Cardiac septum (tissue), 1 donor: ENCODE measurements at regions not wholly inside any gene's neighbourhood (a gene's known extent, or its start where the extent isn't known, plus 50 kb on each side); places are given as distances from the start of the nearest gene placed in this dataset.

Experiments used
- DNase-seq: peaks from one replicate; pipeline ENCODE4 v3.0.0-alpha.2; 2020; ENCODE audit warnings: low spot score
- intact Hi-C: fragments of 100-400 bp; cut with DNase I; formaldehyde crosslinking; loops from one replicate; pipeline ENCODE4 v1.14.0; 2022
- donor health status: DM: no; HTN: no; CAD: no.

GRCh38 chr12:78725951-78726580, 138.5 kb upstream of the SYT1 start:
- intact Hi-C loops: no loop called here
- no peak for DNase-seq

DNA sequence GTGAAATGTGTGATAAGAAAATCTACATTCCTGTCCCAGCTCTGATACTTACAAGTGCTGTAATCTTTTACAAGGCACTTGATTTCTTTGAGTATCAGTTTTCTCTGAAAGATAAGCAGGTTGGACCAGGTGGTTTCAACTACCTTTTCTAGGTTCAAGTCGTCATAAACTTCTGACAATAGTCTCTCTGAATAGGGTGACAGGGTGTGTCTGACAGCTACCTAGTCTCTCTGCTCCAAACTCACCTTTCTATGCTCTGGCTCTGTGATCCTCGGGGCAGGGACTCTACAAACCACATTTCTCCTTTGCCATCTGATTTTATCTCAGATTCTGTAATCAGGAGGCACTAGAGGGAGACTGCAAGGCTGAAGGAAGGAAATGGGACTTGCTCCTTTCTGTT, 137.7 kb upstream of the SYT1 start:
- intact Hi-C loops: no loop called here
- no peak for DNase-seq

DNA sequence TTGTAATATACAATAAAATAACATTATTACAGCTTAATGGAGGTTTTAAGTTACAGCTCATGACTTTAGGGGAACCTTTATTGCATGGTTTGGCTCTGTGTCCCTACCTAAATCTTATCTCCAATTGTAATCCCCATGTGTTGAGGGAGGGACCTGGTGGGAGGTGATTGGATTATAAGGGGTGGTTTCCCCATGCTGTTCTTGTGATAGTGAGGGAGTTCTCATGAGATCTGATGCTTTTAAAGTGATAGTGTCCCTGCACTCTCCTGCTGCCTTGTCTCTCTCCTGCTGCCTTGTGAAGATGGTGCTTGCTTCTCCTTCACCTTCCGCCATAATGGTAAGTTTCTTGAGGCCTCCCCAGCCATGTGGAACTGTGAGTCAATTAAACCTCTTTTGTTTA, 132.1 kb upstream of the SYT1 start:
- intact Hi-C loops: no loop called here
- DNase-seq: no peak

GRCh38 chr12:78739653-78740052, 124.9 kb upstream of the SYT1 start:
- intact Hi-C loops: no loop called here
- no peak for DNase-seq

- intact Hi-C loops: no loop called here
- no peak for DNase-seq
These were observed 118.6 kb upstream of the SYT1 start for GRCh38 chr12:78746001-78746400.

GRCh38 chr12:78753058-78753457, 111.5 kb upstream of the SYT1 start:
- no peak for DNase-seq
- intact Hi-C loops: no loop called here

DNA sequence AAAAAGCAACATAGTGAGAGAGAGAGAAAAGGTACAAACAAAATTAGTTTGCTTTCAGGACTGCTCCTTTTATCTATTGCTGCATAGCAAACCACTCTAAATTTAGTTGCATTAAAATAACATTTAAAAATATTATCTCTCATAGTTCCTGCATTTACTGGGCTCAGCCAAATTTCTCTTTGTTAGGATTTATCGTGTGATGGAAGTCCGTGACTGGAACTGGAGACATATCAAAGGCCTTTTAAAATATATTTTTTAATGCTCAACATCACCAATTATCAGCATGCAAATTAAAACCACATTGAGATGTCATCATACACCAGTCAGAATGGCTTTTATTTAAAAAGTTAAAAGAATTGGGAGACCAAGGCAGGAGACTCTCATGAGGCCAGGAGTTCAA, 107.6 kb upstream of the SYT1 start:
- intact Hi-C loops: no loop called here
- DNase-seq: no peak

DNA sequence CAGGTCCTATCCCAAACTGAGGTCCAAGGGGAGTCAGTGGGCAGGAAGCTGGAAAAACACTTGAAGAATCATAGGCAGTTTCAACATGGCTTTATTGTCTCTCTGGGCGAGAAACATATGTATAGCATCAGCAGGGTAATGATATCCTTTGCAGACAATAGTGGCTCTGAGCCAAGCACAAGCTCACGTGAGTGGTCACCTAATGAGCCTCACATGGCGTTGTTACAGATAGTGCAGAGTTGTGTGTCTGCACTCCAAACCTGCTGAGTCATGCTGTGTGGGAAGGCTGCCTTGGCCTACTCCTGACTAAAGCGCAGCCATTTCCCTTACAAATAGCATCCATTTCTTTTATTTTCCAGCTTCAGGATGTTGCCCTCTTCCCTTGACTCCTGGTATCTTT, 105.2 kb upstream of the SYT1 start:
- intact Hi-C loops: no loop called here

DNA sequence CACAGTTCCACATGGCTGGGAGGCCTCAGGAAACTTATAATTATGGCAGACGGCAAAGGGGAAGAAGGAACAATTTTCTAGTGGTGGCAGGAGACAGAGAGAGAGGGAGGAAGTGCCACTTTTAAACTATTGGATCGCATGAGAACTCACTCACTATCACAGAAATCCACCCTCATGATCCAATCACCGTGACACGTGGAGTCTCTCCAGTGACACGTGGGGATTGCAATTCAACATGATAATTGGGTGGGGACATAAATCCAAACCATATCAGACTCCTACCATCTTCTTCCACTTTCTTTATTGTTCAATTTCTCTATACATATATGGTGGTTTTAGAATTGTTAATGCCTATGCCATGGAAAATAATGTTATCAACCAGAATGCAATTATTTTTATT, 103.7 kb upstream of the SYT1 start:
- no peak for DNase-seq
- intact Hi-C loops: no loop called here

More for the DNA sequence above, 105.2 kb upstream of the SYT1 start:
- DNase-seq: no peak

GRCh38 chr12:78764913-78765312, 99.7 kb upstream of the SYT1 start:
- intact Hi-C loops: loop anchor here (5.0 kb wide), 1 partner anchor 202 kb away; no protein-coding TSS in a partner anchor
- DNase-seq: no peak

- intact Hi-C loops: loop anchor here (5.0 kb wide), 1 partner anchor 200 kb away; no protein-coding TSS in a partner anchor
- DNase-seq: no peak
These were observed 97.2 kb upstream of the SYT1 start for GRCh38 chr12:78767264-78767981.

GRCh38 chr12:78778339-78778738, 86.2 kb upstream of the SYT1 start:
- intact Hi-C loops: no loop called here

DNA sequence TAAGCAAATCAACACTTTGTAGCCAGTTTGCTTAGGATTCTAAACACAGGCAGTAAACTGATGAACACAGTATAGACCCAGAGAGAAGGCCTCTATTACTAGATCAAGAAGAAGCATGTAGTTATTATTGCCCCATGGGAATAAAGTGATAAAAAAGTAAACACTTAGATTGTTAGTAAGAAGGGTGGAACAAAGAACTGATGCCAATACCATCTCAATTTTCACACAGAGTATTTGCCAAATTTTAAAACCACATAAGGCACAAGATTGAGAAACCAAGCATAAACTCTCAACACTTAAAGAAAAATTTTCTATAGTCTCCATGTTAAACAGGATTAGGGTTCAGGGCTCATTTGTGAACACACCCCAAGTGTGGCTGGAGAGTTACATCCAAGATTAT, 77.0 kb upstream of the SYT1 start:
- DNase-seq: no peak
- intact Hi-C loops: no loop called here

More at GRCh38 chr12:78778339-78778738, 86.2 kb upstream of the SYT1 start:
- DNase-seq: no peak

GRCh38 chr12:78790148-78790547, 74.4 kb upstream of the SYT1 start:
- intact Hi-C loops: no loop called here
- DNase-seq: no peak

DNA sequence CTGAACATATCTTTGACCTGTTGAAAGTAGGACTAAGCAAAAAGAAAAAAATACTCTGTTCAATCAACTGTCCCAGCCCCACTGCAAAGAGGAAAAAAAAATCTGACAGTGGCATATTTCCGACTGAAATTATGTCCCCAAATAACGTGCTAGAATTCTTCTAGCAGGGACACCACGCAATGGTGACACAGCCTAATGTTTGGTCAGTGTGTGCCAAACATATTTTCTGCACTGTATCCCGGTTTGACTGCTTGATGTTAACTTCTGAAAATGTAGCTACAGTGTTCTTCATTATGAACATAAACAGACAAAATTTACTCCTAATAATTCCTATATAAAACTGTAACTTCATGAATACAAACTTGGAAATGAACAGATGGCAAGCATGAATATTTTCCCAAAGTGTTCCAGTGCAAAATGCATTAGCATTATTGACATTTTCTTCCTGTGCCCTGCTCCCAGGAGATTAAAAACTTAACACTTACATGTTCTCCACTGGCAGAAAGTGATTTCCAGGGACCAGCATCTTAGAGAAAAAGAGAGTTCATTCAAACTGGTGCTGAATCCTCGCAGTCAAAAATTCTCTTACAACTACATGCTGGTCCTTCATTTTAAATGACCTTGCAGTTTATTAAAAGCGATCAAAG, 72.4 kb upstream of the SYT1 start:
- no peak for DNase-seq
- intact Hi-C loops: no loop called here

DNA sequence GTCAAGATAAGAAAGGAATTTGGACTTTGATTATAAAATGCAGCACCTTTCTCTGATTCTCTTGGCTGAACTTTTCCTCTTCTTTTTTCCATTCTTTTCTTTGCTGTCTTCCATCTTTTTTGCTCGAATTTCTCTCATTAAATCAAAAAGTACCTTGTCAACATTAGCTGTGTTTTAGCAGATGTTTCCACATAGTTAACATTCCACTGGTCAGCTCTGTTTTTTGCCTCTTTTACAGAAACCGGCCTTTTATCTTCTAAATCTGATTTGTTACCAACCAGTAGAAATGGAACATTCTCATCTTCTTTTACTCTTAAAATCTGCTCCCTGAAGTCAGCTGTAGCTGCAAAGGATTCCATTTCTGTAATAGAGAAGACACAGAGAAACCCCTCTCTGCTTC, 71.1 kb upstream of the SYT1 start:
- intact Hi-C loops: no loop called here
- DNase-seq: no peak

DNA sequence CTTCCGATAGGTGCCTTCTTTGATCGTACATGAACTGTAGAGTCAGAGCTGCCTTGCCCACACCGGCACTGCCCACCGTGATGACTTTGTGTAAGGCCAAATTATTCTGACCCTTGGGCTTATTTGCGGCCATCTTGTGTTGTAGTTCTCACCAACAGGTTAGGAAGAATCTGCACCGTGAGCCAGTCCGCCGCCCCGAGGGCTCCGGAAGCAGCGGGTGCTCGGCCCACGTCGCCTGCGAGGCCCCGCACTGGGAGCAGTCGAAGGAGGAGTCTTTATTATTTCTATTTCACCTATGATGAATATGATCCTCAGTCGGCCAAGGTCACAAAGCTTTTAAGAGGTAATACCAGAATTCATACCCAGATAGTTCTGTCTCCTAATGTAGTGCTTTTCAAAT, 70.6 kb upstream of the SYT1 start:
- intact Hi-C loops: no loop called here
- DNase-seq: no peak

DNA sequence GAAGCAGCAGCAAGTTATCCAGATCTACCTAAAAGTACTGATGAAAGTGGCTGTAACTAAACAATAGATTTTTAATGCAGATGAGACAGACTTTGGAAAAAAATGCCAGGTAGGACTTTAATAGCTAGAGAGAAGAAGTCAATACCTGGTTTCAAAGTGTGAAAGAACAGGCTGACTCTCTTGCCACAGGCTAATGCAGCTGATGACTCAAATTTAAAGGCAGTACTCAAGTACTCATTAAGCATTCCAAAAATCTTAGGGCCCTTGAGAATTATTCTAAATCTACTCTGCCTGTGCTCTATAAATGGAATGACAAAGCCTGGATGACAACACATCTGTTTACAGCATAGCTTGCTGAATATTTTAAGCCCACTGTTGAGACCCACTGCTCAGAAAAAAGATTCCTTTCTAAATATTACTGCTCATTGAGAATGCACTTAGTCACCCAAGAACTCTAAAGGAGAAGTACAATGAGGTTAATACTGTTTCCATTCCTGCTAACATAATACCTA, 68.6 kb upstream of the SYT1 start:
- intact Hi-C loops: no loop called here
- no peak for DNase-seq

DNA sequence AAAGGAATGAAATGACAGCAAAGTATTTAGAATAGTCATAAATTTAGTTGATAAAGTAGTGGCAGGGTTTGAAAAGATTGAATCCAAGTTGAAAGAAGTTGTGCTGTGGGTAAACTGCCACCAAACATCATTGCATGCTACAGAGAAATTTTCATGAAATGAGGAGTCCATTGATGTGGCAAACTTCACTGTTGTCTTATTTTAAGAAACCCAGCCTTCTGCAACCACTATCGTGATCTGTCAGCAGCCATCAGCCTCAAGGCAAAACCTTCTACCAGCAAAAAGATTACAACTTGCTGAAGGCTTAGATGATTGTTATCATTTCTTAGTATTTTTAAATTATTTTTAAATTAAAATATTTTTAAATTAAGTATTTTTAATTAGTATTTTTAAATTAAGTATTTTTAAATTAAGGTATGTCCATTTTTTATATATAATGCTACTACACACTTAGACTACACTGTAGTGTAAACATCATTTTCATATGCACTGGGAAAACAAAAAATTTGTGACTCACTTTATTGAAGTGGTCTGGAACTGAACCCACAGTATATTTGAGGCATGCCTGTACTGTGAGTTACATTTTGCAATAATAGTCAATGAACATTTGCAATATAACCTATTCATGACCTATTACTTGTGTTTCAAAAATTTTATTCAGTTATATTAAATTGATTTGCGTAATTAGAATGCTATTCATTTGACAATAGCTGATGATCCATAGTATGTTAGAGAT, 67.2 kb upstream of the SYT1 start:
- no peak for DNase-seq
- intact Hi-C loops: no loop called here

DNA sequence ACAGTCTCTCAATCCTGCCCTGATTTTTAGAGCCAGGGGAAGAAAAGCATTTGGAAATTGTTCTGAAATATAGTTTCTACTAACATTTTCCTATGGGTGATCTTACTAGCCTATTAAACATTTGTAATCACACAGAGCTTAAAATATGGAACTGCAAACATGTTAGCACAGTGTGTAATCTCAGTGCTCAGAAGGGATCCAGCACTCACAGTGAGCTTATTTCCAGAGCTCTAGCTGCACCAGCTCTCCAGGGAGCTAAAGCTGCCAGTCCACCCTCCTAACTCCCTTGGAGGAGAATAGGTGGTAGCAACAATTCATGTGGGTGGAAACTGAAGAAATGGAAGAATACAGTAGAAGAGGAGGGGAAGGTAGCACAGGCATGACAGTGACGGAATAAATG, 64.9 kb upstream of the SYT1 start:
- no peak for DNase-seq

More for the DNA sequence above, 64.9 kb upstream of the SYT1 start:
- intact Hi-C loops: no loop called here
